NCI-H510A treated with DMSO at 0.1 percent for 48 hours (cell line): ENCODE measurements at regions not wholly inside any gene's neighbourhood (a gene's known extent, or its start where the extent isn't known, plus 50 kb on each side); places are given as distances from the start of the nearest gene placed in this dataset.

ENCODE experiments used
- DNase-seq: peaks from one replicate; lab custom pipeline; 2025; lab: John Stamatoyannopoulos, UW

DNA sequence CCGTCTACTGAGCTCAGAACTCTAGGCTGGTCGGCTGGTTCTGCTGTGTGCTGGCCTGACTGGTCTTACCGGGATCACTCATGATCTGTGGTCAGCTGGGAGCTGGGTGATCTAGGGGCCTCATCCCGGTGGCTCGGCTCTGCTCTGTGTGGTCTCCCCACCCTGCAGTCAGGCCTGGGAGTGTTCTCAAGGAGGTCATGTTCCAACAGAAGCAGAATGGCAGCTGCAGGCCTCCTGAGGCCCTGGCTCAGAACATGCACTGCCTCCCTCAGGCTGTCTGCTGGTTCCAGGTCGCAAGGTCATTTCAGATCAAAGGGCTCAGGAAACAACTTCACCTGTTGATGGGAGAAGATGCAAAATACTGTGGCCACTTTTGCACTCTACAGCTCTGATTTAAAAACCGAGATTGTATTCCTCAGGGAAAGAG, 81.1 kb upstream of the RFX8 start:
- no peak for DNase-seq

DNA sequence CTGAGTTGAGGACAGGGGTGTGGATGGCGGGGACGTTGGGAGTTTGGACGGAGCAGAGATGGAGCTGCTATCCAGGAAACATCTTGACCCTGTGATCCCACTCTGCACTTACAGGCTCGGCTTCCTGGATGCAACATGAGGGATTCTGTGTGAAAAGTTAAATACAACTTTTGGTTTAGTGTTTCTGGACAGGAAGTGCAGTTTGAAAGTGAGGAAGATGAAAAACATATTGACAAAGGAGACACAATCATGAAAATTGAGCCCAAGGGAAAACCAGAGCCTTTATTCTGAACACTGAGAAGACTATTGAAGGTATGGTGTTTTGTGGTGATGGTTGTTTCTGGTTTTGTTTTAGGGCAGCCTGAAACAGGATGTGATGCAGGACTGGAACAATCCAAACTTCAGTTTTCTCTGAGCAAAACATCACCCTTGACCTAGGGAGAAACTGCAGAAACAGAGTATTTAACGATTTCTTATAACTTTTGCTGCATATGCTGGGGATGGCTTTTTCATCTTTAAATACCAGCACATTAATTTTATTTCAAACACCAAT, 76.5 kb upstream of the RFX8 start:
- DNase-seq, result no peak

DNA sequence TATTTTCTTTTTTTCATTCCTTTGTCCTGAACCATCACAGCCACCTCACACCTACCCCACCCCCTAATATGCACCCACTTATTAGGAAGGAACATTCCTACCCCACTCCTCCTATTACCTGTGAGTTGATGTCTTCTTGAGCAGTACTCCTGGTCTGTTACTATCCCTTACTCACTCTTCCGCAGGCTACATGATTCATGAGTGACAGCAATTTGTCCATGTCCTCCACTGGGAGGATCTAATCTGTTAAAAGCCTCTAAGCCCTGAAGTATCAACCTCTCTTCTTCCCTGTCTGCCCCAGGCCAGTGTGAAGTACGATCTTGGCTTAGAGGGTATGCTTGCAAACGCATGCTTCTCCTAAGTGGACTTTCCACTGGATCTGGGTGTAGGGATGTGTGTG, 75.6 kb upstream of the RFX8 start:
- DNase-seq, result no peak

DNA sequence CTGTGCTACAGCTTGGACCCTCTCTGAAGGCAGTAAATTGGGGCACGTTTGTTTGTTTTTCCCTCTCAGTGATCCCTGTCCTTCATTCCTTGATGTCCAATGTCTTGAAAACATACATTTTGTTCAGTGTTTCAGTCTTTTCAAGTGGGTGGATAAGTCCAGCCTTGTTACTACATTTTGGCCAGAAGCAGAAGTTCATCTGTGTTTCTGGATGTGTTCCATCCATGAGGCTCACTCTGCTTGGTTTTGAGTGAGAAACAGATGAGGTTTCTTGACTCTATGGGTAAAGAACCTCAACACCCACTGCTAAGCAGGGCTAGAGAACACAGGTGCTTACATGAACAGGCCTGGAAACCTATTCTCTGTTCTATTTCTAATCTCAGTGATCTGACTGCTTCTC, 74.5 kb upstream of the RFX8 start:
- DNase-seq, result no peak

DNA sequence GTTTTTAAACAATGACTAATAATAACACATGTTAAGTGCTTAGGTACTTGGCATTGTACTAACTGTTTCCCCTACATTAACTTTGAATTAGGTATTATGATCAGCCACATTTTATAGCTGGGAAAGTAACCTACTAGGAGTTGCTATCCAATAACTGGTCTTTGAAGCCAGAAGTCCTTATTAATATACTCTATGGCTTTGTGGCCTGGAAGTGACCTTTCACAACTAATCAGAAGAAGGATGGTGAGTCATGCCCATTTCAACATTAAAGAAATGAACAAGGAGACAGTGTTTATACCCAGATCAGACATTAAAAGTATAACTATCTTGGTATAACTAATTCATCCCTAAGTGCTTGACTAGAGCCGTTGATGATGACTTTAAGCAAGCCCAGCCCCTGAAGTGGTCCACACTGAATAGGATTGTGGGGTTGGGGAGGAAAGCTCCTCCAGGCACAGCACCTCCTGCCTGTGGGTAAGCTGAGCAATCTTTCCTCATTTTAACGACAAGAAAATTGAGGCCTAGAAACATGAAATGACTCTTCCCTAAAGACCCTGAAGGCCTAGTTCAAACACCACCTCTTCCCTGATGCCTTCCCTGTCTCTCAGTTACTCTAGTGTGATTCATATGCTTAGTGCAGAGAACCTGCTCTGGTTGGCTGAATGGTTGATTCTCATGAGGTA, 71.6 kb upstream of the RFX8 start:
- DNase-seq, result no peak

DNA sequence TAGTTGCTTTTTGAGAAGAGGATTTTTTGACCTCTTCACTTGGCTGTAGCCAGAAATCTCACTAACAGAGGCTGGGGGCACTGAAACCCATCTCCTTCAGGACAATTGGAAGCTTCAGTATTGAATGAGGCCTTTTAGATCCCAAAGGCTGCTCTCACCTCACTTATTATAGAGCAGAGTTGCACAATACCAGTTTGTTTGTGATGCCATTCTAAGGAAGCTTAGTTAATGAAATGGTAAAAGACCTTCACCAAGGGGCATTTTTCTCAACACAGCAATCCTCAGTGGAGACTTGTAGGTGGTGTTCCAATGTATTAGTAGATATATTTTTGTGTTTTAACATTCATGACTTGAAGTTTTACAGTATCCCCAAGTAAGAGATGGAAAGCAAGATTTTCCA, 71.0 kb upstream of the RFX8 start:
- DNase-seq, result no peak

DNA sequence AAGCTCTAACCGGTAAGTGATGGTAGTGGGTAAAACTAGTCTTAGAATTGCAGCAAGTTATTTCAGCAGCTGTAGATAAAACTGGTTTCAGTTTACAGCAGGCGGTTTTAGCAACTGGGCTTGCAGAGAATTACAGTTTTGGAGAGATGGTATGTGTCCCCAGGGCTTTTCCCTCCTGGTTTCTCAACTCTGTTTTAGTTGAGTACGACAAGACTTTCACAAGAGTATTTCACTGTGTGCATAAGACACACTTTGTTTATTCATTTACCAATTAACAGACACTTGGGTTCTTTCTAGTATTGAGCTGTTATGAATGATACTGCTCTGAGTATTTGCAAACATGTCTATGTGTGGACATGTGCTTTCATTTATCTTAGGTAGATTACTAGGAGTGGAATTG, 65.6 kb upstream of the RFX8 start:
- DNase-seq, result no peak

DNA sequence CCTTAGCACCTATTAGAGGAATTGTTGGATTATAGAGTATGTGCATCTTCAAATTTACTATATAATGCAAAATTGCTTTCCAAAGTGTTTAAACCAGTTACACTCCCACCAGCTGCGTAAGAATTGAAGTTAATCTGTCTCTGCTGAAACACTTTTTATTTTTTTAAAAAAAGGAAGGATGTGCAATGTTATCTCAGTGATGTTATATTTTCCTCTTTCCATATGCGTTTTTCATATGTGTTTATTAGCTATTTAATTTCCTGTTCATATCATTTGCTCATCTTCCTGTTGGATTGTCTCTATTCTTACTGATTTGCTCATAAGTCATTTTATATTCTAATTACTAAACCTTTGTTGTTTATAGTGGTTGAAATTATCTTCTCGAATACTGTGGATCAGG, 63.2 kb upstream of the RFX8 start:
- DNase-seq, result no peak

DNA sequence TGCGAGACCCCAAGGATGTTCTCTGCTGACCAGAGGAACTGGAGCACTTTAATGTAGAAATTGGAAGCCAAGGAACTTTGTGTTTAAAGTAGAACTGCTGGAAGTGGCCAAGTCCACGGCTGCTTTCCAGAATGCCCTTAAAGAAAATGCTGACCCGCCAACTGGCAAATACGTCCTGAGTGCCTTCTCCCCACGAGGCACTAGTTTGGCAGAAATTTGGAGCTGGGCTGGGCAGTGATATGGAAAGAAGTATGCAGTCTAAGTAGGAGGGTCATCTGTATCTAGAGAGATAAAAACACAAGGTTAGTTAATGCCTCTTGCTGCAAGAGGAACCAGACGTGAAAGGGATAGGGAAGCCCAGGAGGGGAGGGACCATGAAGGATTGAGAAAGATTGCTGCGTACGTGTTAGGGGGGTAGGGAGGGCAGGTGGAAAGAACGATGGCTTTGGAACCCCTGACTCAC, 59.3 kb upstream of the RFX8 start:
- no peak for DNase-seq

DNA sequence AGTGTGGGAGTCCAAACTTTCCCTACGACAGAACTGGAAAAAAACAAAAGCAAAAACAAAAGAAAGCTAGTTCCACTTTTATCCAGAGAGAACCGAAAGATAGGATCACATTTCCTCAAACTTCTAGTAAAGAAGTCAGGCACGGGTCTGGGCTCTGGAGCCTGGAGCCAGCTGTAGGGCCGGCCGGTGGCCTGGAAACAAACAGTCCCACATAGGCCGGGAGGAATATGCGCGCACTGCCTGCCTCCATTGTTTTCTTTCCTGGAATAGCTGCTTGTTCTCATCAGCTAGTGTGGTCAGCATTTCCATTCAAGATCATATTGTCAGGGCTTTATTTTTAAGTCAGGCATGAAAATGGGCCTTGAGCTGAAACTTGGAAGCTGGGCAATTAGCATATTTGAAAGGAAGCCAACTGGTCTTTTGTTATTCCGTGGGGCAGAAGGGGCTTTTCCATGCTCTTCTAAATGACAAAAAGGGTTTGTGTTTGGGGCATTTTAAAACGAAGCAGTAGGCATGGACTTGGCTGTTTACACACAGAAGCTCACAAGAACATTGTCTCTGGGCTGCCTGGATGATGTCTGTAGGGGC, 58.7 kb upstream of the RFX8 start:
- no peak for DNase-seq

DNA sequence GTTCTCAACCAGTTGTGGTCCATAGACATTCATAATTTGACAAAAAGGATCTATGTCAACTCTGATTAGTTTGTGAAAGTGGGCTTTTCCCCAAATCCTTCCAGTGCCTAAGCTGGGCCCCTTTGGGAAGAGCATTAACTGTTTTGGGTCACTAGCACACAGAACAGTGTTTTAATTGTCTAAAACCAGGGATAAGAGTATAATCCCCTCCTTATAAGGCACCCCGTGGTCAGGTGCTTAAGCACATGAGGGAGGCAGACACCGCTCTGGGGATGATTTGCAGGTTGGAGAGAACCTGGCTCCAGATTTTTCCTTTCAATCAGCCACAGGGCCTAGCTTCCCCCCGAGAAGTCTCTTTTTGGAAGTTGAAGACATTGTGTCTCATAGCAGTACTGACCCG, 53.6 kb upstream of the RFX8 start:
- no peak for DNase-seq

DNA sequence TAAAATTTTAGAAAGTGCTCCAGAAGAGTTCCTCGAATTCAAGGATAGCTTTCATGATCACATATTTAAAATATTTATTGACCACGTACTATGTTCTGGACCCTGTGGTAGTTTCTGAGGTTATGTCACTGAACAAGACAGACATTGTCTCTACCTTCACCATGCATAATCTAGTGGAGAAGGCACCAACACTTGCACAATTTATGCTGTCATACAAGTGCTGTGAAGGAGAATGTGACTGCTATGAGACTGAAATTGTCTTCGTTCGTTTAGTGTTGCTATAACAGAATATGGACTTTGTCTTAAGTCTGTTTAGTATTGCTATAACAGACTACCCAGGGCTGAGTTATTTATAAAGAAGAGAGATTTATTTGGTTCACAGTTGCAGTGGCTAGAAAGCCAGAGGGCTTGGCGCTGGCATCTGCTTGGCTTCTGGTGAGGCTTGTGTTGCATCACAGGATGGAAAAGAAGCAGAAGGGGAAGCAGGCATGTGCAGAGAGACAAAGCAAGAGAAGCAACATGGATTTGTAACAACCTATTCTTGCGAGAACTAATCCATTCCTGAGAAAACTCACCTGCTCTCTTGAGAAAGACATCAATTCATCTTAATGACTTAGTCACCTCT, 50.0 kb upstream of the RFX8 start:
- DNase-seq, result no peak
